Tibial artery (tissue), 4 donors: ENCODE measurements at regions not wholly inside any gene's neighbourhood (a gene's known extent, or its start where the extent isn't known, plus 50 kb on each side); places are given as distances from the start of the nearest gene placed in this dataset.

ENCODE experiments used
- DNase-seq, 2 donors: peaks; one replicate each; pipeline ENCODE4 v3.0.0-alpha.2; 2019
- H3K27ac ChIP-seq, 2 donors: fragments of 200-600 bp; sonication (generic) in 1 of 2; 1 replicate in 1 of 2; 2 replicates in 1 of 2; pipeline ENCODE4 v1.5.1; 2018 to 2019; ENCODE audit warnings: mild to moderate bottlenecking in 1 of 2
- H3K27me3 ChIP-seq, 2 donors: fragments of 200-600 bp; sonication (generic) in 1 of 2; one replicate each; pipeline versions ENCODE4 v1.5.1 to v1.6.0; 2016 to 2019
- H3K36me3 ChIP-seq, 3 donors: fragments of 200-600 bp; sonication (generic) in 2 of 3; one replicate each; pipeline ENCODE4 v1.5.1; 2016 to 2019; ENCODE audit warnings: mild to moderate bottlenecking in 2 of 3
- H3K4me1 ChIP-seq, 4 donors: fragments of 200-600 bp; sonication (generic) in 2 of 4; 1 replicate in 3 of 4; 2 replicates in 1 of 4; pipeline ENCODE4 v1.5.1; 2016 to 2019
- H3K4me3 ChIP-seq, 2 donors: fragments of 200-600 bp; sonication (generic) in 1 of 2; 1 replicate in 1 of 2; 2 replicates in 1 of 2; pipeline ENCODE4 v1.5.1; 2018 to 2019; ENCODE audit warnings: mild to moderate bottlenecking in 2 of 2
- H3K9me3 ChIP-seq, 3 donors: fragments of 200-600 bp; sonication (generic) in 1 of 3; one replicate each; pipeline ENCODE4 v1.5.1; 2016 to 2019
- CTCF ChIP-seq, 2 experiments: fragments of 200-600 bp in 1 of 2; fragments of 450-650 bp in 1 of 2; IDR thresholded peaks; one replicate each; pipeline ENCODE4 v1.5.1; 2017 to 2019; ENCODE audit warnings: antibody characterized with exemption in 2 of 2, mild to moderate bottlenecking in 1 of 2, moderate library complexity in 1 of 2
- intact Hi-C: fragments of 100-400 bp; cut with DNase I; formaldehyde crosslinking; loops from one replicate; pipeline ENCODE4 v1.15.0; 2023; ENCODE audit warnings: low total_unique reads

- Histone ChIP-seq H3K27ac (no peak overlapping the region), H3K4me1 (no peaks in the 10 kb centered on the region), H3K27me3 (peaks cover 0 to 23% of the 10 kb centered on the region in 2 donors), H3K4me3 (no peak overlapping the region), H3K36me3 (no peaks in the 10 kb centered on the region), H3K9me3 (no peaks in the 10 kb centered on the region)
- TF ChIP-seq CTCF (IDR thresholded peaks at IDR 0.05) = no peak
- intact Hi-C loops = no loop called here
- peak in 1 of 2 donors; percentile 29 for DNase-seq
Observed at GRCh38 chr2:11100130-11100529, 55.1 kb upstream of the SLC66A3 start.

GRCh38 chr2:11100976-11101375 lies 54.3 kb upstream of the SLC66A3 start:
- no peak overlapping the region for H3K4me3 ChIP-seq
- peak in 1 of 2 donors; percentile 37 for DNase-seq
- intact Hi-C loops = no loop called here
- H3K4me1 ChIP-seq = no peaks in the 10 kb centered on the region
- peaks cover 0 to 21% of the 10 kb centered on the region in 2 donors for H3K27me3 ChIP-seq
- TF ChIP-seq CTCF (IDR thresholded peaks at IDR 0.05) = no peak
- H3K36me3 ChIP-seq = no peaks in the 10 kb centered on the region
- H3K27ac ChIP-seq = no peak overlapping the region
- H3K9me3 ChIP-seq = no peaks in the 10 kb centered on the region

GRCh38 chr2:11101430-11101829 lies 53.8 kb upstream of the SLC66A3 start:
- no peak overlapping the region for H3K27ac ChIP-seq
- no peaks in the 10 kb centered on the region for H3K9me3 ChIP-seq
- H3K4me1 ChIP-seq = no peaks in the 10 kb centered on the region
- H3K36me3 ChIP-seq = no peaks in the 10 kb centered on the region
- TF ChIP-seq CTCF (IDR thresholded peaks at IDR 0.05) = no peak
- no peak overlapping the region for H3K4me3 ChIP-seq
- DNase-seq = peak in 1 of 2 donors; percentile 32
- intact Hi-C loops = no loop called here
- peaks cover 0 to 19% of the 10 kb centered on the region in 2 donors for H3K27me3 ChIP-seq

- intact Hi-C loops = no loop called here
- no peak for TF ChIP-seq CTCF (IDR thresholded peaks at IDR 0.05)
- Histone ChIP-seq H3K27me3 (peaks cover 0 to 25% of the 10 kb centered on the region in 2 donors), H3K4me3 (no peak overlapping the region), H3K27ac (no peak overlapping the region), H3K36me3 (no peaks in the 10 kb centered on the region), H3K4me1 (no peaks in the 10 kb centered on the region), H3K9me3 (no peaks in the 10 kb centered on the region)
- DNase-seq = no peak
Observed at GRCh38 chr2:11102466-11102865, 52.8 kb upstream of the SLC66A3 start.

DNA sequence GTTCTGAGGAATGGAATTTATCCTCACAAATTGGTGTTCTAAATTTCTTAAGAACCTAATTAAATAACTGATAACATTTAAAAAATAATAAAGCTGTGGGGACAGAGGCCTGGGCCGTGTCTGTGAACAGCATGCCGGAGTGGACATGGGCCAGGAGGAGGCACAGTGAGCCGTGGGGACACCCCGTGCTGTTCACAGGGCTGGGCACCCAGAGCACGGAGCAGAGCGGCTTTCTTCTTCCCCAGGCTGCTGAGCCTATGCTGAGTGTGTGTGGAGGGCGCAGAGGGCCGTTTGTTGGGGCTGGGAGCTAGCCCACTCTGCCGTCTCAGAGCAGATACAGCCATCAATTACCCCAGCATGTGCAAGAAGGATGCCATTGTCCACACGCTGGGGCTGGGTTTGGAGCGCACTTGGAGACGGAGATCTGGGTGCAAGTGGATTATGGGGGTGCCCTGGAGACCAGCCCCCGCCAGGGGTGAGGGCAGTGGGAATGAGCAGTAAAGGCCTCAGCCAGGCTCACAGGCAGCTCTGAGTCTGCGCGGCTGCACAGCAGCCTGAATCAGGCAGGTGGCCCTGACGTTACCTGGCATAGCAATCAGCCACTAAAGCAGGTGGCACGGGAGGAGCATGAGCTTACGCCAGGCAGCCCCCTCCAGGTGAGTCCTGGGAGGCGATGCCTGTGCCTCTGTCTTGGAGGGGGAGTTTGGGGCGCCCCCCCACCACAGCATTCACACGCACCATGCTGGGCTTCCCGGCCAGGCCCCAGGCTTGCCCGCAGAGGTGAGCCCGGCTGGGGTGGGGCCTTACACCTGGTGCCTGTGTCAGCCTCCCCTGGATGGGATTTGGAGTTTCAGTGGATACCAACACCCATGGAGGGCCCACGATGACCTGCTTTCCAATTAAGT lies 52.1 kb upstream of the SLC66A3 start:
- H3K4me1 ChIP-seq = no peaks in the 10 kb centered on the region

More for the DNA sequence above, 52.1 kb upstream of the SLC66A3 start:
- DNase-seq = peak in 1 of 2 donors; percentile 35
- no peaks in the 10 kb centered on the region for H3K36me3 ChIP-seq
- no peaks in the 10 kb centered on the region for H3K9me3 ChIP-seq
- no peak overlapping the region for H3K27ac ChIP-seq
- peaks cover 0 to 29% of the 10 kb centered on the region in 2 donors for H3K27me3 ChIP-seq
- TF ChIP-seq CTCF (IDR thresholded peaks at IDR 0.05) = no peak
- no peak overlapping the region for H3K4me3 ChIP-seq
- intact Hi-C loops = no loop called here
